Stimulated activated CD4-positive, alpha-beta T cell treated with anti-CD3 and anti-CD28 coated beads, Interleukin-15, amount 100 ng/mL, for 24 hours (primary cell): ENCODE measurements at regions not wholly inside any gene's neighbourhood (a gene's known extent, or its start where the extent isn't known, plus 50 kb on each side); places are given as distances from the start of the nearest gene placed in this dataset.
"Not testable (repeated sequence)": the region's sequence is repeated elsewhere in the genome, so short reads cannot be mapped to it uniquely, and the experiment has no call there.

Source experiments
- DNase-seq: peaks from one replicate; pipeline ENCODE4 v3.0.0-alpha.2; 2020

DNA sequence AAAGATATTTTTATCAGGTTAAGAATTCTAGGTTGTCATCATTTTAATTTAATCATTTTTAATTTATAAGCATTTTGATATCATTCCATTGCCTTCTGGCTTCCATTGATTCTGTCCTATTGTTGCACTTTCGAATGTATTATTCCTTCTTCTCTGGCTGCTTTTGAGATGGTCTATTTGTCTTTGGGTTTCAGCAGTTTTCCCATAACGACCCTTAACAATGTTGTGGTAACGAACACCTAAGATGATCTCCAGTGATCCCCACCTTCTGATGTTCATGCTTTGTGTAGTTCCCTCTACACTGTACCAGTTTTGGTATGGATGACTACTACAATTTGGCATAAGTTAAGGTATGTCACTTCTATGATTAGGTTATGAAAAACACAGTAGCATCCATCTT, 59.9 kb downstream of the MINAR1 start:
- no peak for DNase-seq

DNA sequence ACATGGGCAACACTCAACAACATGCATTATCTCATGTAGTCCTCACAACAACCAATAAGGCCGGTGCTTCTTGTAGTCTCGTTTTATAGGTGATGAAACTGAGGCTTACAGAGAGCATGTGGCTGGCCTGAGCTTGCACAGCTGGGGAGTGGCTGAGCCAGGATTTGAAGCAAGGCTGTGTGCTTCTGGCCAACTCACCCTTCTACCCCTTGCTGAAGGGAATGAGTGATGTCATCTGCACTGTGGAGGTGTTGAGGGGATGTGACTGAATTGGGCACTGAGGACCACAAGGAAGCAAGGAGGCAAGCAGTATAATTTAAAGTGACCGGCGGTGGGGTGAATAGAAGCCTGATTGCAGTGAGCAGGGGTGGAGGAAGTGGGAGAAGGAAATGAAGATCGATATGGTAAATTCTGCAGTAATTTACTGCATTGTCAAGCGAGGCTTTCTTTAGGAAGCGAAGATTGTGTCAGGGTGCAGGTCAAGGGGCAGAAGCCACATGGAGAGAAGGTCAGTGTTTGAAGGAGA, 62.3 kb downstream of the MINAR1 start:
- DNase-seq: no peak

DNA sequence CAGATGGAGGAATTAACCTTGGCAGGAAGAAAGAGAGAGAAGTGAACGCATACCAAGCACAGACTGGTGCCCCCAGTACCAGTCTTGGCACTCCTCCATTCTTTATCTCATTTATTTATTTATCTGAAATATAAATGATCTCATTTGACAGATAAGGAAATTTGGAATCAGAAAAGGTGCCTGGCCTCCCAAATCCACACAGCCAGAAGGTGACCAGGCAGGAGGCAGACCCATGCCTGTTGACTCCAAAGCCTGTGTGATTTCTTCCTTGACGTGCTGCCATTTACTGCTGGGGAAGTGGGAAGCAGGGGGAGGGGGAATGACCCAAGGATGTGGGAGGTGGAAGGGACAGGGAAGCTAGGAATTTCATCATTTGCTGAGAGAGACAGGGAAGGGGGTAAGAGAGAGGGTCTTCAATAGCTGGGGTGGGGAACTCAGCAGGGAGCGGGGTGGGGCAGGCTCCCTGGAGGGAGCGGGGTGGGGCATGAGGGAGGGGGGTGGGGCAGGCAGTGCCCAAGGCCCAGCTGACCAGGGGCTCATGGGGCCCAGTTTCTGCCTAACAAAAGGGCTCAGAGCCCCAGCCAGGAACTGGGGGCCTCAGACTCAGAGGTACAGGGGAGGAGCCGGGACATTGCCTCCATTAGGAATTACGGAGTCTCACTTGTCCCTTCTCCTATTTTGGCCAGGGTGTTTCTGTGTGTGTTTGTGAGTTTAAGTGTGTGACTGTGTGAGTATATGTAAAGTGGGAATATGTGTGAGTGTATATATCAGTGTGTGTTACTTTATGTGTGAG, 63.0 kb downstream of the MINAR1 start:
- no peak for DNase-seq

DNA sequence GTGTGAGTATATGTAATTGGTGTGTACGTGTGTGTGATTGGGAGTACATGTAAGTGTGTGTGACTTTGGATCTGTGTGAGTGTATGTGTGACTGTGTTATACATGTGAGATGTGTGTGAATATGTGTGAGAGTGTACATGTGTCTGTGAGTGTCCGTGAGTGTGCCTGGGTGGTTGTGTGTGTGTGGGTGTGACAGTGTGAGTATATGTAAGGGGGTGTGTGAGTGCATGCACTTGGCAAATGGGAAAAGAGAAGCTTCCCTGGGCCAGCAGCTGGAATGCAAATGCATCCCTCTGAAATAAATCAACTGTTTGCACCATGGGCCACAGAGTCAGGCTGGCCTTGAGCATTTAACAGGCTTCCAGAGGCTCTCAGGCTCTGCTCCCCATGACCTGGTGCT, 63.6 kb downstream of the MINAR1 start:
- no peak for DNase-seq

DNA sequence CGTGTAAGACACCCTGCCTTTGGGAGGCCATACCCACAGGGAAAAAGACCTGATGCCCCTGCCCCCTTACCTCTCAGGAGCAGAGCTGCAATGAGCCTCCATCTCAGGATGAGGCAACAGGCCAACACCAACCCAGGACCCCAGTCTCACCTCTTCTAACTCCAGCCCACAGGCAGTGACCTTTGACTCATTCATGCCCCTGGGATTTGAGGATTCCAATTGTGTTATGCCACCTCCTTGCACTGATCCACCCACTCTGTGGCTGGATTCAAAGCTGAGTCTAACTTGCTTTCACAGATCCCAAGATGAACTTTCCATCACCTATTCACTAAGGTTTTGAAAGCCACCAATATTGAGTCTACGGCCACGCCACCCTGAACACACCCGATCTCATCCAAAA, 64.7 kb downstream of the MINAR1 start:
- DNase-seq: no peak

DNA sequence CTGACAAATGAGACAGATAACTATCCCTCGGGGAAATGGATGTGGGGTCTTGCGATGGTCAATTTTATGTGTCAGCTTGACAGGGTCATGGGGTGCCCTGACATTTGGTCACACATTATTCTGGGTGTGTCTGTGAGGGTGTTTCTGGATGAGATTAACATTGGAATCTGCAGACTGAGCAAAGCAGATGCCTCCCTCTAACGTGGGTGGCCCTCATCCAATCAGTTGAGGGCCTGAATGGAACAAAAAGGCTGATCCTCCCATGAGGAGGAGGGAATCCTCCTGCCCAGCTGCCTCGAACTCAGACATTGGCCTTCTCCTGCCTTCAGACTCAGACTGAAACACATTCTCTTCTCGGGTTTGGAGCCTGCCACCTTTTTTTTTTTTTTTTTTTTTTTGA, 69.0 kb downstream of the MINAR1 start:
- no peak for DNase-seq

DNA sequence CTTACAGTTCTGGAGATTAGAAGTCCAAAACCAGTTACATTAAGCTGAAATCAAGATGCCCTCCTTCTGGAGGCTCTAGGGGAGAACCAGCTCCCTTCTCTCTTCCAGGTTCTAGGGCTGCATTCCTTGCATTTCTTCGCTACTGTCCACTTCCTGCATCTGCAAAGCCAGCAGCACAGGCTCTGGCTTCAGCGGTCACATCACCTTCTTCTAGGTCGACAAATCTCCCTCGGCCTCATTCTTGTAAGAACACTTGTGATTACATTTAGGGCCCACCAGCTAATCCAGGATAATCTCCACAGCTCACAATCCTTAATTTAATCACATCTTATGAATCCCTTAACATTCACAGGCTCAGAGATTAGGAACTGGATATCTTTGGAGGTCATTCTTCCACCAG, 73.8 kb downstream of the MINAR1 start:
- no peak for DNase-seq

DNA sequence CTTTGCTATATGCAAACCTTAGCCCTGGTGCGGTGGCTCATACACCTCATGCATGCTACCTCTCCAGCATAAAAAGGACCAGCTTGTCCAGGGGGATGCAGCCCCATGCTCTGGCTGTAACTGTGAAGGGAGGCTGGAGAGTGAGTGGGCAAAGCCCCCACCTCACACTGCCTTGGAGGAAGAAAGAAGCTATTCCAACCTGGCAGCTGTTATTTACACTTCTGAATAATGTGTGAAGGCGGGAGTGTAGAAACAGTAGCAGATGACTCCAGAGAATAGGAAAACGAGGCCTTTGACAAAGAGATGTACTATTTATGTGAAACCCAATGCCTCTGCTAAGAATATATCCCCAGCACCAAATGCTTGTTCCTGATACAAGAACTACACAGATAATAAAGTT, 80.7 kb downstream of the MINAR1 start:
- DNase-seq: not testable (repeated sequence)

DNA sequence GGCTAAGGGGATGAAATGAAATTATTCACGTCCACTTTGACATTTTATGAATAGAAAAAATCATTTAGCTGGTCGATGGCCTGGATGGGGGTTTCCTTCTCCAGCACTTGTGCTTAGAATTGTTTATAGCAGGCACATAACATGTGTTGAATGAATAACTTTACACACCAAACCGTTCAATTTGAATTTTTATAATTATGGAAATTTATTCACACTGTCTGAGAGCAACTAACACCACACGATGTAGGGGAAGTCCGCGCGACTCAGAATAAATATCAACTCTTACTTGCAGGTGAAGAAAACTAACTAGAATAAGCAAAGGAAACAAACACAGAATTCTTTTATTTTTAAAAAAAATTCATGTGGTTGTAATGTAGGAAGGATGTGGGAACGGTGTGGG, 81.3 kb downstream of the MINAR1 start:
- no peak for DNase-seq

DNA sequence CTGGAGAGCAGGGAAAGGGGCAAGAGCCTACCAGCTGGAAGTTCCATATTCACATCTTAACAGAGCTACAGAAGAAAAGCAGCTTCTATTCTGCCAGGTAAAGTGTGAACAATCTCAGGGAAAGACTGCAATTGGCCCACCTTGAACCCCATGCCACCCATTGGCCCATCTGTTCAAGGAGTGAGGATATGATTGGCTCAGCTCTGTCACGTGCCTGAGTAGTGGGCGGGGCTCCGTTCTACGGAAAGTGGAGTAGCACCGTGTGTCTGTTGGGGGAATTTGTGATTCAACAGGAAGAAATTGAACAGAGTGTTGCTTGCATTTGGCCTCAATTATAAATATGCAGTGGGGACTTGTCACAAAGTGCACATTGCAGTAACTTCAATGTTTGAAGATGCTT, 81.8 kb downstream of the MINAR1 start:
- no peak for DNase-seq

DNA sequence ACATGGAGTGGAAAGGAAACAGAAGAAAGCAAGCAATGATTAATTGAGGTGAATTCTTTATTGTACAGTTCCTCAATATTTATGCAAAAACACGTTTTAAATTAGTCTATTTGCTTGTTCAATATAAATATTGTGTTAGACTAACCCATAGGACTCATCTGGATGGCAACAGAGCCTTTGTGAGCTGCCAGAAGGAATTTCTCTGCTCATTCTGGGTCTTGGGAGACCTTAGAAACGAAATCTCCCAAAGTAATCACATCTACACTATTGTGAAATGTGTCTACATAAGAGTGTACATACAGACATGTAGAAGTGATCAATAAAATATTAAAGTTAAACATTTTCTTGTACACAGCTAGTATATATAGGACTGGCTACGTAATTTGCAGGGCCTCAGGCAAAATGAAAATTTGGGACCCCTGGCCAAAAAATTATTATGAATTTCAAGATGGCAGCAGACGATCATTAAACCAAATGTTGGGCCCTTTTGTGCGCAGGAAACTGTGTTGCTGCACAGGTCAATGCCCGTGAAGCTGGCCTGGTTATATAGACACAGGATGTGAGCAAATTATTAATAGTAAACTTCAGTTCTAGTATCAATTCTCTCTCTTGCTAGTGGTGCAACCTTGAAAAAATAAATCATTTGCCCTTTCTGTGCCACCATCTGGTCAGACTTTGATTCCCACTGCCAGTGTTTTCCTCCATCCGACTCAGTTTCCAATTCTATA, 83.3 kb downstream of the MINAR1 start:
- no peak for DNase-seq

DNA sequence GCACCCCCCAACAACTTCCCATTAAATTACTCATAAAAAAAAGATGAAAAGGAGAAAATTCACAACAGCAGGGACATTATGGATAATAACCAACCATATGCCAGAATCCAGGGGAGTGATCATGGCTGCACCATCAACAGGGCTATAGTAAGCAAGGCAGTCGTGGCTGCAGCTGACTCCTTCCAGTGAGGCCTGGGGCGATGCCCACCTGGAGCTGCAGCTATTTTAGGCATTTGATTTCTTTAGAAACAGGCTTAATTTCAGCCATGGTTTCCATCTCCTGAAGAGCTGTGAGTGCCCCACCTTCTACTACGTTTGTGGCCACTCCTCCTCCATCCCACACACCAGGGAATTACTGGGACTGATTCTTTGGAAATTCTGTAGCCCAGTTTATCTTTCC, 84.0 kb downstream of the MINAR1 start:
- no peak for DNase-seq

DNA sequence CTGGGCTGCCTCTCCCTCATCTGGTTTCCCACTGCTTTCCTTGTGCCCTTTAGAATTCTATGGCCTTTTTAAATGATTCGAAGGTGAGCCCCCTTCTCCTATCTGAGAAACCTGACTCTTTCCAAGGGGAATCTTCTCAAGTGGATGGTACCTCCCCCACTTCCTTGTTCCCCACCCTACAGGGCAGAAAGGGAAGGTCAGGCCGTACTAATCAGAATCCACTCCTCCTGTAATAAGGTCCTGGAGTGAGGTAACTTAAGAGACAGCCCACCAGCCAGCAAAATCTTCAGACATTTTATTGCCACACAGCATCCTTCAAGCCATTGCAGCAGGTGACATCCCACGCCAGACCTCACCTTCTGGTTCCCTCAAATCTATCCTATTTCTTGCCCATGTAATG, 84.5 kb downstream of the MINAR1 start:
- DNase-seq: no peak

DNA sequence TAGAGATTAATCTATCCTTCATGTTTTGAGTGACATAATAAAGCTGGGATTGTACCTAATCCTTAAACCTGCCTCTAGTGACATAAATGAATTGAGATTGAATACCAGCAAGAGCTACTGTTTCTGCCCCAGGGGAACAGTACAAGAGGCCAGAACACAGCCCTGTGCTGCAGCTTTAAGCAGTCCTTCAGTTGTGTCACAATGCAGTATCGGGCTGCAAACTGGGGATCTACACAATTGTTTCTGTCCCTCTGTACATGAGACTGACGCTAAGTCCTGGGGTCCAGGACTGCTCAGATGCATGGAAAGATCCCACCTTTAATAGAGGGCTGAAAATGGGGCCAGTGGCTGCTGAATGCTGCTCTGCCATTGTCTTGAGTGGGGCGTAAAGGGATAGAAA, 87.5 kb downstream of the MINAR1 start:
- no peak for DNase-seq

DNA sequence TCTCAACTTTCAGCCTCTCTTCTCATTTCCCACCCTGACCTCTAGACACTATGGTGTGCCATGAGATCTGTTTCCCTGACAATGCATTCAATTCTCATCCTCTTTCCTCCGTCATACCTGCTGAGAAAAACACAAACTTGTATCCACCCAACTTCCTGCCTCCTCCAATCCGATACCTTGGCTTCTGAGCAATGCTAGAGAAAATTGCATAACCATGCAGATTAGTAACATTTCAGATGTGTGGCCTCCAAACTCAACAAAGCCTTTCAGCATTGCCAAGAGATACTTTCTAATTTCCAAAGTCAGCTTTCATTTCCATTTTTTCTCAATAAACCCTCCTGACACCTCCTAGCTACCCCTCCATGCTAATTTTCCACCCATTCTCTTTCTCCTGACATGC, 88.5 kb downstream of the MINAR1 start:
- no peak for DNase-seq

DNA sequence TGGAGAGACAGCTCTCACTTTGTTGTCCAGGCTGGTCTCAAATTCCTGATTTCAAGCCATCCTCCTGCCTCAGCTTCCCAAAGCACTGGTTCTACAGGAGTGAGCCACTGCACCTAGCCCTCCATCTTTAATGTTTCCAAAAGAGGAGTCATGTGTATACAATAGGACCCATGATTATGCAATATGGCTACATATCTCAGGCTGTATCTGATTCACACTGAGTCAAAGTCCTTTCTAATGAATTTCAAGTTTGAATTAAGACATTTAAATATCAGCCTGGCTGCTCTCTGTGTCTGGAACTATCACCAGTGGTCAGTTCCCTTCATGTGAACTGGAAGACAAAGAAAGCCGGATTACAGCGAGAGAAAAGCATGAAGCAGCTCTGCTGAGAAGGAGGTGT, 90.5 kb downstream of the MINAR1 start:
- no peak for DNase-seq

DNA sequence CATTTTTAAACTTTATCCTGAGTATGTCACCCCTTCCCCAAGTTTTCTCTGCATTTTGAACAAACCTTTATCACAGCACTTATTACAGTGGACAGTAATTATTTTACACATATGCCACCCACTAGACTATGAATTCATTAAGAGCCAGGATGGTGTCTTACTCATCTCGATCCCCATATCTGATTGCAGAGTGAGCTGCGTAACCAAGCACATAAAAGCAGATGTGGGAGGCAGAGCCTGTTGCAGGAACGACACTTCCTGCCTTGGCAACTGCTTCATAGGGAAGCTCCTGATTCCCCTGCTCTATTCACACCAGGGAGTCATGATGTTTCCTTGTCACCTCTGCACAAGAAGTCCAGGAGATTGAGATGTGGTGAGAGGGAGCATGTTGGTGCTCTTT, 91.1 kb downstream of the MINAR1 start:
- no peak for DNase-seq

DNA sequence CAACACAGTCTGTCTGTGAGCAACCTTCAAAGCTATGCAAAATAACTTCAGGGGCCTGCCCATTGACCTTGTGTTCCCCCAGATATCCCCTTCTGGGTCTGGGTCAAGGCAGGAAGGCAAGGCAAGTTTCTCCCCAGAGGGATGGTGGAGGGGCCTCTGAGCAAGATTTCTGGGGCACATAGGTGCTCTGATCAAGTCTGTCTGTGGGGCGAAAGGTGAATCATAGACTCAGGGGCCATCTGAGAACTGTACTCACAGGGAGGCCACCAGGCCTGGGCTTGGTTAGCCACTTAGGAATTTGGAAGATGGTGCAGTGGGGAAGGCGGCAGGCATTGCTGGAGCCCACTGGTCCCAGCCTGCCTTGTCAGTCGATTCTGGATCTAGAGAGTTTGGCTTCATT, 92.4 kb downstream of the MINAR1 start:
- DNase-seq: no peak

DNA sequence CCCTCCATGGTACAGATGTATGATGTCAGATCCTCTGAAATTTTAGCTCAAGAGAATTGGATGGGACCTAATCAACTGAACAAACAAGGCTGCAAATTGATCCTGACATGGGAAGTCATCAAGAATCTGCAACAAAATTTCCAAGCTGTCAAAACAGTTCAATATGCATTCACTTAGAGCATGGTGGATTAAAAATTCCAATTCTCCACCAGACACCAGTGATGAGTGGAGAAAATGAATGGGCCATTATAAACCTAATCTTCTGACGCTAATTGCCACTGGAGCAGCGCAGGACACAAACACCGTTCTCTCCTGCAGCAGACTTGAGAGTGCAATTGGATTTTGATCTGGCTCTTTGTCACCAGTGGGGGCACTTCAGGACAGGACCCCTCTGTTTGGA, 94.2 kb downstream of the MINAR1 start:
- no peak for DNase-seq

DNA sequence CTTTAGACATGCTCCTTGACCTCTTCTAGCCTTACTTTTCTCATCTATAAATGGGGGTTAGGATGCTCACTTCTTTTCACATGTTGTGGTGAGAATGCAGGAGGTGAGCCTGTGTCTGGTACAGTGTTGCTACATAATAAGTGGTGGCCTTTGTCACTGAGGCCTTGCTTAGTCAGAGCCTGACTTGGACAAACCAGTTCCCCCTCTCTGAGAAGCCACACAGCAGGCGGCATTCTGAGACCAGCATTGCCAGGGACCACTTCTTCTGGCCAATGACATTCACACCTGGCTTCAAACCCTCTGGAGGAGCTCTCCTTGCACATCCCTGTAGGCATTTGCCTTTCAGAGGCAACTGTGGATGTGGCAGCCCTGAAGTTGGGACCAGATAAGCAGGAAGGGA, 95.7 kb downstream of the MINAR1 start:
- DNase-seq: no peak

DNA sequence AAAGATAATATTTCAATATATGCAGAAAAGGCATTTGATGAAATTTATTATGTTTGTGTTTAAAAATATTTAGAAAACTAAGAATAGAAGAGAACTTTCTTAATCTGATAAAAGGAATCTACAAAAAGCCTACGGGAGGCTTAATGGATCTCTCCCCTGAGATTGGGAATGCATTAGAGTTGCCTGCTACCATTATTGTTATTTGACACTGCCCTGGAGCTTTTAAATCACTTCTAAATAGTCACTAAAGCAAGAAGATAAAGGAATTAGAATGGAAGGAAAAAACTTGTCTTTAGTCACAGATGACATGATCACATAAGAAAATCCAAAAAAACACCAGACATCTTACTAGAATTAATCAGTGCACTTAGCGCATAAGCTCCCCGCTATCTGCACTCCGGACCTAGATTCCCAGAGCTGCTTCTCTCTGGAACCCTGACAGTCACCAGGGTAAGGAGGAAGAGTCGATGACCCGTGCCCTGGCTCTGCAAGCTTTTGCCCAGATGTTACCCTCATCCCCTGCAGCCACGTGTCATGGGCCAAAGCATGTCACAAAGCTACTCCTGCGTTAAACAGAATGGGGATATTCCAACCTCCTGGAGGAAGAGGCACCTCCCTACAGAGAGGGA, 97.1 kb downstream of the MINAR1 start:
- no peak for DNase-seq

DNA sequence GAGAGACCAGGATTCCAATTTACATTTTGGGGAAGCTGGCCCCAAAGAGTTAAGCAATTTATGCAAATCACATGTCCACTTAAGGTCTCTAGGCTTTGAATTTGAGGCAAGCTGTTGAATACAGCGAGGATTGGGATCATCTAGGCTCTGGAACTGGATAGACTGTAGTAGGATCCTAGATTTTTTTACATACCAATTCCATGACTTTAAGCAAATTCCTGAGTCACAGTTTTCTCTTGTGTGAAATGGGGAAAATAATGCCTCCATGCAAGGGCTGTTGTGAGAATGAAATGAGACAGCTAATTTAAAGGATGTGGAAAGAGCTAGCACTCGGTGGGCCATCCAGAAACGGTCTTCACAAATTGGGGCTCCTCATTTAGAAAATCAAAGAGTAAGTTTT, 103.4 kb downstream of the MINAR1 start:
- DNase-seq: no peak

DNA sequence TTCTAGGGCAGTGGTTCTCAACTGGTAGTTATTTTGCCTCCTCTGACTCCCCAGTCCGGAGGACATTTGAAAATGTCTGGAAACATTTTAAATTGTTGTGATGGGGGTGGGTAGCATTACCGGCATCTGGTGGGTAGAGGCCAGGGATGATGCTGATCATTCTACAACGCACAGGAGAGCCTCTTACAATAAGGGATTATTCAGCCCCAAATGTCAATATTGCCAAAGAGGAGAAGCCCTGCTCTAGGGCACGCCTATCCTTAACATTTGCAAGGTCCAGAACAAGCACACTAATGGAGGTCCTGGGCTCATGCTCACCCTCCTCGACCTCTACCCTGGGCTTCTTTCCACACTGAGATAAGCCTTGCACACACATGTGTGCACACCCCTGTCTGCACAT, 106.4 kb downstream of the MINAR1 start:
- DNase-seq: no peak

DNA sequence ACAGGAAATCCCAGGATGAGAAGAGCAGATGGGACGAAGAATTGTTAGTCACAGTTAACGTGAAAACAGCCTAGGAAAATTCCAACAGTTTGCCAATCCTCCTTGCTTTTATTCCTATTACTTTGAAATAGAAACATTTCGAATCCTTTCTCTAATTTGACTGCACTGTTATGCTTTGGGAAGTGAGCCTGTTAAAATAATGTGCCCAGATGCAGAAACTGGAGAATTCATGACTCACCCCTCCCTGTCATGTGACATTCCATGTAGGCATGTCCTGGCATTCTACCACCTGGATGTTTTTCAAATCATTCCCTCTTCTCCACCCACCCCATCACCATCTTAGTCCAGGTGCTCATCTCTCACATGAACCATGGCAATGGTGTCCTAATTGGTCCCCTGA, 107.3 kb downstream of the MINAR1 start:
- DNase-seq: no peak
